ENCODE measurements at regions not wholly inside any gene's neighbourhood (a gene's known extent, or its start where the extent isn't known, plus 50 kb on each side); places are given as distances from the start of the nearest gene placed in this dataset.

- Histone ChIP-seq H3K4me3 (no peak overlapping the region), H3K79me2 (ENCODE audit: low read depth) (no peaks in the 10 kb centered on the region), H3K36me3 (ENCODE audit: low read depth) (no peaks in the 10 kb centered on the region), H3F3A (ENCODE audit: insufficient read depth, low read depth) (peaks cover 9% of the 10 kb centered on the region; the same call in 1 of the 2 replicates), H2AFZ (no peak overlapping the region), H3K9me3 (ENCODE audit: insufficient read depth, low read depth) (peaks cover 8% of the 10 kb centered on the region; the same call in 1 of the 2 replicates), H3K4me2 (no peak overlapping the region), H3K9me2 (ENCODE audit: insufficient read depth) (no peaks in the 10 kb centered on the region), H3K27ac (no peak overlapping the region), H4K20me1 (ENCODE audit: insufficient read depth) (no peaks in the 10 kb centered on the region), H3K4me1 (replicated peaks; ENCODE audit: insufficient read depth) (peaks cover 9% of the 10 kb centered on the region), H3K27me3 (ENCODE audit: insufficient read depth, low read depth) (no peaks in the 10 kb centered on the region)
- BruUV-seq (replicated peaks) = no TSS peak
- TF ChIP-seq EZH2 (IDR thresholded peaks at IDR 0.05; ENCODE audit: low read depth) (no peak), CTCF (conservative IDR thresholded peaks at IDR 0.05) (no peak)
- no peak for DNase-seq
- CTCF ChIA-PET = no interaction called here
- intact Hi-C loops (cut with micrococcal nuclease; ENCODE audit: unreplicated experiment) = no loop called here
- POLR2A ChIA-PET (ENCODE audit: unreplicated experiment) = no interaction called here
Measured at GRCh38 chr20:10762216-10762615, 88.4 kb upstream of the JAG1 start.

- Histone ChIP-seq H3K9me2 (ENCODE audit: insufficient read depth) (no peaks in the 10 kb centered on the region), H3F3A (ENCODE audit: insufficient read depth, low read depth) (peaks cover 7% of the 10 kb centered on the region; the same call in 1 of the 2 replicates), H4K20me1 (ENCODE audit: insufficient read depth) (no peaks in the 10 kb centered on the region), H3K36me3 (ENCODE audit: low read depth) (no peaks in the 10 kb centered on the region), H3K9me3 (ENCODE audit: insufficient read depth, low read depth) (peaks cover 8% of the 10 kb centered on the region; the same call in 1 of the 2 replicates), H3K79me2 (ENCODE audit: low read depth) (no peaks in the 10 kb centered on the region), H3K27ac (no peak overlapping the region), H3K27me3 (ENCODE audit: insufficient read depth, low read depth) (no peaks in the 10 kb centered on the region), H3K4me3 (no peak overlapping the region), H3K4me2 (no peak overlapping the region), H2AFZ (no peak overlapping the region), H3K4me1 (replicated peaks; ENCODE audit: insufficient read depth) (peaks cover 9% of the 10 kb centered on the region)
- no peak for DNase-seq
- CTCF ChIA-PET = no interaction called here
- BruUV-seq (replicated peaks) = no TSS peak
- TF ChIP-seq EZH2 (IDR thresholded peaks at IDR 0.05; ENCODE audit: low read depth) = no peak
- TF ChIP-seq CTCF (conservative IDR thresholded peaks at IDR 0.05) = no peak
- intact Hi-C loops (cut with micrococcal nuclease; ENCODE audit: unreplicated experiment) = no loop called here
- POLR2A ChIA-PET (ENCODE audit: unreplicated experiment) = no interaction called here
Measured at GRCh38 chr20:10763112-10763511, 89.3 kb upstream of the JAG1 start.

GRCh38 chr20:10769700-10770099 is 95.9 kb upstream of the JAG1 start:
- Histone ChIP-seq H2AFZ (no peak overlapping the region), H3K4me1 (replicated peaks; ENCODE audit: insufficient read depth) (no peaks in the 10 kb centered on the region), H3K9me3 (ENCODE audit: insufficient read depth, low read depth) (no peaks in the 10 kb centered on the region), H3K4me3 (no peak overlapping the region), H3F3A (ENCODE audit: insufficient read depth, low read depth) (no peaks in the 10 kb centered on the region), H4K20me1 (ENCODE audit: insufficient read depth) (no peaks in the 10 kb centered on the region), H3K27me3 (ENCODE audit: insufficient read depth, low read depth) (no peaks in the 10 kb centered on the region), H3K9me2 (ENCODE audit: insufficient read depth) (no peaks in the 10 kb centered on the region), H3K4me2 (no peak overlapping the region), H3K36me3 (ENCODE audit: low read depth) (no peaks in the 10 kb centered on the region), H3K79me2 (ENCODE audit: low read depth) (no peaks in the 10 kb centered on the region), H3K27ac (no peak overlapping the region)
- intact Hi-C loops (cut with micrococcal nuclease; ENCODE audit: unreplicated experiment) = no loop called here
- ChIA-PET POLR2A (ENCODE audit: unreplicated experiment) (no interaction called here), CTCF (no interaction called here)
- DNase-seq = no peak
- BruUV-seq (replicated peaks) = no TSS peak
- no peak for TF ChIP-seq EZH2 (IDR thresholded peaks at IDR 0.05; ENCODE audit: low read depth)
- TF ChIP-seq CTCF (conservative IDR thresholded peaks at IDR 0.05) = no peak
